Erythroblast (primary cell): ENCODE measurements at regions not wholly inside any gene's neighbourhood (a gene's known extent, or its start where the extent isn't known, plus 50 kb on each side); places are given as distances from the start of the nearest gene placed in this dataset.

Experiments used
- GATA1 ChIP-seq: IDR thresholded peaks from 2 replicates; pipeline ENCODE4 v1.6.1; 2011; ENCODE audit warnings: low read depth, mild to moderate bottlenecking, control low read depth, low read length, moderate library complexity
- POLR2A ChIP-seq: IDR thresholded peaks from 2 replicates; pipeline ENCODE4 v1.6.1; 2011; ENCODE audit warnings: mild to moderate bottlenecking, low read length

GRCh38 chr9:3687145-3687544 lies 161.3 kb upstream of the RFX3 start:
- TF ChIP-seq POLR2A (no peak), GATA1 (no peak)
